Activated CD8-positive, alpha-beta T cell treated with anti-CD3 and anti-CD28 coated beads, Interleukin-2, amount 10 ng/mL, durations not matched to agents 7 days and 5 days (primary cell): ENCODE measurements at regions not wholly inside any gene's neighbourhood (a gene's known extent, or its start where the extent isn't known, plus 50 kb on each side); places are given as distances from the start of the nearest gene placed in this dataset.

ENCODE experiments used
- ATAC-seq: fragments of 150-1000 bp; cut with Tn5 transposase; one replicate; pipeline ENCODE4 v1.10.0; 2021; ENCODE audit warnings: moderate library complexity
- CTCF ChIA-PET: fragments of 350-600 bp; sonication (Branson Sonifier 250); formaldehyde crosslinking; loops from one replicate; lab custom pipeline; 2021; ENCODE audit warnings: antibody characterized with exemption; lab: Charles Lee
- POLR2A ChIA-PET: fragments of 350-600 bp; sonication (Branson Sonifier 250); formaldehyde crosslinking; loops from one replicate; lab custom pipeline; 2021; ENCODE audit warnings: antibody characterized with exemption; lab: Charles Lee
- DNase-seq: peaks from one replicate; pipeline ENCODE4 v3.0.0-alpha.2; 2020
- H3K27ac Mint-ChIP-seq: one replicate; pipeline ENCODE4 v1.8.0; 2021; ENCODE audit warnings: mild to moderate bottlenecking, mixed read lengths
- H3K27me3 Mint-ChIP-seq: one replicate; pipeline ENCODE4 v1.8.0; 2021; ENCODE audit warnings: low read depth, mixed read lengths
- H3K36me3 Mint-ChIP-seq: one replicate; pipeline ENCODE4 v1.8.0; 2021; ENCODE audit warnings: low read depth, mixed read lengths
- H3K4me1 Mint-ChIP-seq: one replicate; pipeline ENCODE4 v1.8.0; 2021; ENCODE audit warnings: low read depth, mixed read lengths
- H3K4me3 Mint-ChIP-seq: one replicate; pipeline ENCODE4 v1.8.0; 2021; ENCODE audit warnings: mild to moderate bottlenecking, mixed read lengths
- H3K9me3 Mint-ChIP-seq: one replicate; pipeline ENCODE4 v1.8.0; 2022; ENCODE audit warnings: mixed read lengths; ENCODE audit not compliant: insufficient read depth

- Mint-ChIP-seq H3K9me3 (no peaks in the 10 kb centered on the region), H3K27ac (no peak overlapping the region), H3K36me3 (no peaks in the 10 kb centered on the region), H3K27me3 (no peaks in the 10 kb centered on the region), H3K4me3 (no peak overlapping the region), H3K4me1 (no peaks in the 10 kb centered on the region)
- POLR2A ChIA-PET, result no interaction called here
- ATAC-seq (no peak), DNase-seq (no peak)
- CTCF ChIA-PET, result no interaction called here
Measured at GRCh38 chr19:31098836-31099235, 250.4 kb downstream of the TSHZ3 start.

GRCh38 chr19:31096935-31097545 lies 252.2 kb downstream of the TSHZ3 start:
- ATAC-seq (no peak), DNase-seq (no peak)
- ChIA-PET POLR2A (no interaction called here), CTCF (no interaction called here)
- H3K36me3 Mint-ChIP-seq, result no peaks in the 10 kb centered on the region
- H3K27me3 Mint-ChIP-seq, result no peaks in the 10 kb centered on the region
- no peak overlapping the region for H3K4me3 Mint-ChIP-seq
- no peaks in the 10 kb centered on the region for H3K9me3 Mint-ChIP-seq
- no peak overlapping the region for H3K27ac Mint-ChIP-seq
- no peaks in the 10 kb centered on the region for H3K4me1 Mint-ChIP-seq

GRCh38 chr19:31096062-31096830 lies 253.0 kb downstream of the TSHZ3 start:
- Mint-ChIP-seq H3K4me1 (no peaks in the 10 kb centered on the region), H3K36me3 (no peaks in the 10 kb centered on the region), H3K27me3 (no peaks in the 10 kb centered on the region), H3K27ac (no peak overlapping the region), H3K9me3 (no peaks in the 10 kb centered on the region), H3K4me3 (no peak overlapping the region)
- POLR2A ChIA-PET, result no interaction called here
- ATAC-seq (no peak), DNase-seq (no peak)
- CTCF ChIA-PET, result no interaction called here

- ChIA-PET CTCF (no interaction called here), POLR2A (no interaction called here)
- Mint-ChIP-seq H3K9me3 (no peaks in the 10 kb centered on the region), H3K27ac (no peak overlapping the region), H3K36me3 (no peaks in the 10 kb centered on the region), H3K4me1 (no peaks in the 10 kb centered on the region), H3K4me3 (no peak overlapping the region), H3K27me3 (no peaks in the 10 kb centered on the region)
- ATAC-seq (no peak), DNase-seq (no peak)
Measured at GRCh38 chr19:31095100-31095804, 254.0 kb downstream of the TSHZ3 start.

GRCh38 chr19:31092274-31092673 lies 257.0 kb downstream of the TSHZ3 start:
- H3K36me3 Mint-ChIP-seq, result no peaks in the 10 kb centered on the region
- H3K4me3 Mint-ChIP-seq, result no peak overlapping the region
- ChIA-PET CTCF (no interaction called here), POLR2A (no interaction called here)
- H3K4me1 Mint-ChIP-seq, result no peaks in the 10 kb centered on the region
- H3K27me3 Mint-ChIP-seq, result no peaks in the 10 kb centered on the region
- no peak for ATAC-seq
- DNase-seq, result no peak
- no peak overlapping the region for H3K27ac Mint-ChIP-seq
- no peaks in the 10 kb centered on the region for H3K9me3 Mint-ChIP-seq

GRCh38 chr19:31089681-31090080 lies 259.6 kb downstream of the TSHZ3 start:
- no peak overlapping the region for H3K27ac Mint-ChIP-seq
- H3K4me3 Mint-ChIP-seq, result no peak overlapping the region
- no peaks in the 10 kb centered on the region for H3K4me1 Mint-ChIP-seq
- CTCF ChIA-PET, result no interaction called here
- H3K27me3 Mint-ChIP-seq, result no peaks in the 10 kb centered on the region
- POLR2A ChIA-PET, result no interaction called here
- no peak for ATAC-seq
- no peaks in the 10 kb centered on the region for H3K9me3 Mint-ChIP-seq
- no peak for DNase-seq
- H3K36me3 Mint-ChIP-seq, result no peaks in the 10 kb centered on the region

GRCh38 chr19:31085125-31085524 lies 264.1 kb downstream of the TSHZ3 start:
- CTCF ChIA-PET, result no interaction called here
- Mint-ChIP-seq H3K27me3 (no peaks in the 10 kb centered on the region), H3K27ac (no peak overlapping the region)

GRCh38 chr19:31083105-31083504 lies 266.1 kb downstream of the TSHZ3 start:
- H3K9me3 Mint-ChIP-seq, result no peaks in the 10 kb centered on the region
- H3K4me3 Mint-ChIP-seq, result no peak overlapping the region
- no peaks in the 10 kb centered on the region for H3K27me3 Mint-ChIP-seq
- H3K27ac Mint-ChIP-seq, result no peak overlapping the region
- ChIA-PET CTCF (no interaction called here), POLR2A (no interaction called here)
- H3K4me1 Mint-ChIP-seq, result no peaks in the 10 kb centered on the region
- DNase-seq (no peak), ATAC-seq (no peak)
- no peaks in the 10 kb centered on the region for H3K36me3 Mint-ChIP-seq

More at GRCh38 chr19:31085125-31085524, 264.1 kb downstream of the TSHZ3 start:
- Mint-ChIP-seq H3K4me1 (no peaks in the 10 kb centered on the region), H3K4me3 (no peak overlapping the region), H3K9me3 (no peaks in the 10 kb centered on the region), H3K36me3 (no peaks in the 10 kb centered on the region)
- DNase-seq, result no peak
- POLR2A ChIA-PET, result no interaction called here
- ATAC-seq, result no peak

GRCh38 chr19:31075146-31075655 lies 274.0 kb downstream of the TSHZ3 start:
- ChIA-PET CTCF (no interaction called here), POLR2A (no interaction called here)
- H3K4me1 Mint-ChIP-seq, result no peaks in the 10 kb centered on the region
- H3K9me3 Mint-ChIP-seq, result no peaks in the 10 kb centered on the region
- DNase-seq, result no peak
- H3K27me3 Mint-ChIP-seq, result peaks cover 20% of the 10 kb centered on the region
- H3K4me3 Mint-ChIP-seq, result no peak overlapping the region
- no peak for ATAC-seq
- no peaks in the 10 kb centered on the region for H3K36me3 Mint-ChIP-seq
- no peak overlapping the region for H3K27ac Mint-ChIP-seq

- Mint-ChIP-seq H3K4me3 (no peak overlapping the region), H3K9me3 (no peaks in the 10 kb centered on the region), H3K27me3 (peaks cover 20% of the 10 kb centered on the region), H3K36me3 (no peaks in the 10 kb centered on the region), H3K4me1 (no peaks in the 10 kb centered on the region), H3K27ac (no peak overlapping the region)
- ChIA-PET POLR2A (no interaction called here), CTCF (no interaction called here)
- ATAC-seq (no peak), DNase-seq (no peak)
Measured at GRCh38 chr19:31074199-31075125, 274.8 kb downstream of the TSHZ3 start.

- ATAC-seq, result no peak
- ChIA-PET CTCF (no interaction called here), POLR2A (no interaction called here)
- Mint-ChIP-seq H3K36me3 (no peaks in the 10 kb centered on the region), H3K27me3 (peaks cover 20% of the 10 kb centered on the region), H3K27ac (no peak overlapping the region), H3K4me1 (no peaks in the 10 kb centered on the region), H3K4me3 (no peak overlapping the region), H3K9me3 (no peaks in the 10 kb centered on the region)
- DNase-seq, result no peak
Measured at GRCh38 chr19:31073485-31074198, 275.6 kb downstream of the TSHZ3 start.
